Esophagus squamous epithelium (tissue), 4 donors: ENCODE measurements at regions not wholly inside any gene's neighbourhood (a gene's known extent, or its start where the extent isn't known, plus 50 kb on each side); places are given as distances from the start of the nearest gene placed in this dataset.

ENCODE experiments used
- POLR2A ChIP-seq, 4 donors: fragments of 450-650 bp; IDR thresholded peaks; one replicate each; pipeline ENCODE4 v1.6.1; 2017; ENCODE audit warnings: antibody characterized with exemption in 4 of 4, mild to moderate bottlenecking in 4 of 4, moderate library complexity in 3 of 4
- TF ChIP-seq, protein P1 (sequence below), 6 experiments: fragments of 450-650 bp in 4 of 6; fragments of 200-600 bp in 2 of 6; sonication (generic) in 2 of 6; IDR thresholded peaks; one replicate each; pipeline ENCODE4 v1.5.1; 2016 to 2019; ENCODE audit warnings: antibody characterized with exemption in 6 of 6, mild to moderate bottlenecking in 4 of 6, moderate library complexity in 4 of 6

DNA sequence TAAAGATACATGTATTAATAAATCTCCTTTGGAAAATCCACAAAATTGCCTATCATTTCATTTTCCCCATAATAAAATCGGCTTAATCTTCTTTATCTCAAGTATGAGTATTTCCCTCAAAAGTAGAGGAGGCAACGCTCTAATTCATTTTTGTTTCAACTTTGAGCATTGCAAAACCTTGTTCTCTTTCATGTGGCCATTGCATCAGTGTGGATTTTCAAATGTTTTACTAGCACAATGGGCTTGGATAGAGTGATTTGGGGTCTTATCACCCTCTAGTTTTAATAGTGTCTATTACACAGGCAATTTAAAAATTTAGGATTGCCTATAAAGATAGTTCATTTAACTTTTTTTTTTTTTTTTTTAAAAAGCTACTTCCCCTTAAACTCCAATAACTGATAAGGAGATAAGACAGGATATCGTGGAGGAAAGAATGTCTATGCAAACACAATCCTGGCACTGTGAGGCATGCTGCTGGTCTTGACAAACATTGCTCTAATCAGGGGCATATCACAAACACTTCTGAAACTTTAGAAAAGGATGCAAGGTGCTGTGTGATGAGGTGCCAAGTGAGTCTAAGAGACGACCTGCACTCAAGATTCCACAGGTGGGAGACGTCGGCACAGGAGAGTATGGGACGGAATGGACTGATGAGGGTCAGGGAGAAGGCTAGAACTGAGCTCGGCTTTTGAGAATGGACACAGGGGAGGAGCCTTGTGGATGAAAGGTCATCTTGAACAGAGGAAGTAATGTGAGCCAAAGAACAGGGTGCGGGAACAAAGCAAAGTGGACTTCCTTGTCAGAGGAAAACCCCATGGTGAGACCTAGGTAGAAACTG is 199.7 kb downstream of the IRS2 start:
- TF ChIP-seq, protein P1, sequence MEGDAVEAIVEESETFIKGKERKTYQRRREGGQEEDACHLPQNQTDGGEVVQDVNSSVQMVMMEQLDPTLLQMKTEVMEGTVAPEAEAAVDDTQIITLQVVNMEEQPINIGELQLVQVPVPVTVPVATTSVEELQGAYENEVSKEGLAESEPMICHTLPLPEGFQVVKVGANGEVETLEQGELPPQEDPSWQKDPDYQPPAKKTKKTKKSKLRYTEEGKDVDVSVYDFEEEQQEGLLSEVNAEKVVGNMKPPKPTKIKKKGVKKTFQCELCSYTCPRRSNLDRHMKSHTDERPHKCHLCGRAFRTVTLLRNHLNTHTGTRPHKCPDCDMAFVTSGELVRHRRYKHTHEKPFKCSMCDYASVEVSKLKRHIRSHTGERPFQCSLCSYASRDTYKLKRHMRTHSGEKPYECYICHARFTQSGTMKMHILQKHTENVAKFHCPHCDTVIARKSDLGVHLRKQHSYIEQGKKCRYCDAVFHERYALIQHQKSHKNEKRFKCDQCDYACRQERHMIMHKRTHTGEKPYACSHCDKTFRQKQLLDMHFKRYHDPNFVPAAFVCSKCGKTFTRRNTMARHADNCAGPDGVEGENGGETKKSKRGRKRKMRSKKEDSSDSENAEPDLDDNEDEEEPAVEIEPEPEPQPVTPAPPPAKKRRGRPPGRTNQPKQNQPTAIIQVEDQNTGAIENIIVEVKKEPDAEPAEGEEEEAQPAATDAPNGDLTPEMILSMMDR (IDR thresholded peaks at IDR 0.05), result no peak
- no peak for TF ChIP-seq POLR2A (IDR thresholded peaks at IDR 0.05)
